WERI-Rb-1 (cell line): ENCODE measurements at regions not wholly inside any gene's neighbourhood (a gene's known extent, or its start where the extent isn't known, plus 50 kb on each side); places are given as distances from the start of the nearest gene placed in this dataset.
A peak's percentile ranks its signal among the peaks of the same experiment; 100 is the strongest.

Source experiments
- DNase-seq: peaks from one replicate; pipeline ENCODE4 v3.0.0-alpha.2; 2020
- H3K27ac ChIP-seq: fragments of 250-450 bp; sonication (Bioruptor Pico); 2 replicates; pipeline ENCODE4 v1.5.1; 2020; ENCODE audit warnings: mild to moderate bottlenecking, moderate library complexity
- H3K27me3 ChIP-seq: fragments of 250-450 bp; sonication (Bioruptor Pico); 2 replicates; pipeline ENCODE4 v1.5.1; 2021; ENCODE audit warnings: mild to moderate bottlenecking, low read depth, moderate library complexity; ENCODE audit not compliant: insufficient read depth, severe bottlenecking
- H3K36me3 ChIP-seq: fragments of 250-450 bp; sonication (Bioruptor Pico); 2 replicates; pipeline ENCODE4 v1.5.1; 2020; ENCODE audit warnings: mild to moderate bottlenecking, moderate library complexity
- H3K4me3 ChIP-seq: 2 replicates; pipeline ENCODE4 v1.5.1; 2011; ENCODE audit warnings: low read depth, mild to moderate bottlenecking, control low read depth, low read length
- H3K9me3 ChIP-seq: fragments of 250-450 bp; sonication (Bioruptor Pico); 2 replicates; pipeline ENCODE4 v1.5.1; 2021; ENCODE audit warnings: mild to moderate bottlenecking, moderate library complexity; ENCODE audit not compliant: severe bottlenecking
- TF ChIP-seq, protein P1 (sequence below): IDR thresholded peaks from 2 replicates; pipeline ENCODE4 v1.5.1; 2011; ENCODE audit warnings: low read depth, mild to moderate bottlenecking, control low read depth, inconsistent platforms, low read length

DNA sequence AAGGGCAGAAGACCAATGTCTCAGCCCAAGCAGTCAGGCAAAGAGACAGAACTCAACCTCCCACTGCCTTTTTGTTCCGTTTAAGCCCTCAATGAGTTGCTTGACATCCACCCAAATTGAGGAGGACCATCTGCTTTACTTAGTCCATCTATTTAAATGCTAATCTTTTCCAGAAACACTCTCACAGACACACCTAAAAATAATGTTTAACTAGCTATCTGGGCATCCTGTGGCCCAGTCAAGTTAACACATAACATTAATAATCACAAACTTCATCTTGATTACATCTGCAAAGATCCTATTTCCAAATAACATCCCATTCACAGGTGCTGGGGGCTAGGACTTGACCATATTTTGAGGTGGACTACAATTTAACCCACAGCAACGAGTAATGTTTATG lies 115.7 kb downstream of the RAB11FIP2 start:
- H3K4me3 ChIP-seq: no peak overlapping the region
- no peaks in the 10 kb centered on the region for H3K36me3 ChIP-seq
- TF ChIP-seq, protein P1, sequence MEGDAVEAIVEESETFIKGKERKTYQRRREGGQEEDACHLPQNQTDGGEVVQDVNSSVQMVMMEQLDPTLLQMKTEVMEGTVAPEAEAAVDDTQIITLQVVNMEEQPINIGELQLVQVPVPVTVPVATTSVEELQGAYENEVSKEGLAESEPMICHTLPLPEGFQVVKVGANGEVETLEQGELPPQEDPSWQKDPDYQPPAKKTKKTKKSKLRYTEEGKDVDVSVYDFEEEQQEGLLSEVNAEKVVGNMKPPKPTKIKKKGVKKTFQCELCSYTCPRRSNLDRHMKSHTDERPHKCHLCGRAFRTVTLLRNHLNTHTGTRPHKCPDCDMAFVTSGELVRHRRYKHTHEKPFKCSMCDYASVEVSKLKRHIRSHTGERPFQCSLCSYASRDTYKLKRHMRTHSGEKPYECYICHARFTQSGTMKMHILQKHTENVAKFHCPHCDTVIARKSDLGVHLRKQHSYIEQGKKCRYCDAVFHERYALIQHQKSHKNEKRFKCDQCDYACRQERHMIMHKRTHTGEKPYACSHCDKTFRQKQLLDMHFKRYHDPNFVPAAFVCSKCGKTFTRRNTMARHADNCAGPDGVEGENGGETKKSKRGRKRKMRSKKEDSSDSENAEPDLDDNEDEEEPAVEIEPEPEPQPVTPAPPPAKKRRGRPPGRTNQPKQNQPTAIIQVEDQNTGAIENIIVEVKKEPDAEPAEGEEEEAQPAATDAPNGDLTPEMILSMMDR: no peak
- no peaks in the 10 kb centered on the region for H3K9me3 ChIP-seq
- no peak overlapping the region for H3K27ac ChIP-seq
- H3K27me3 ChIP-seq: no peaks in the 10 kb centered on the region
- DNase-seq: no peak

DNA sequence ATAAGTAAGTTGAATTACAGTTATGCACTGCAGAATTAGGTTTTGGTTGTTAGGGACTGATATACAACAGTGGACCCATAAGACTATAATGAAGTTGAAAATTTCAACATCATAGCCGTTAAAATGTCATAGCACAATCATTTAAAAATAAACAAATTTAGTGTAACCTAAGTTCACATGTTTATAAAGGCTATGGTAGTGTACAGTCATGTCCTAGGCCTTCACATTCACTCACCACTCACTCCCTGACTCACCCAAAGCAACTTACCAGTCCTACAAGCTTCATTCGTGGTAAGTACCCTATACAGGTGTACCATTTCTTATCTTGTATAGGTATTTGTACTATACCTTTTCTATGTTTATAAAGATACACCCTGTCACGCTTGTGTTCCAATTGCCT lies 113.7 kb downstream of the RAB11FIP2 start:
- Histone ChIP-seq H3K4me3 (no peak overlapping the region), H3K36me3 (no peaks in the 10 kb centered on the region), H3K27ac (no peak overlapping the region), H3K9me3 (no peaks in the 10 kb centered on the region), H3K27me3 (no peaks in the 10 kb centered on the region)
- no peak for DNase-seq
- TF ChIP-seq, protein P1: no peak

DNA sequence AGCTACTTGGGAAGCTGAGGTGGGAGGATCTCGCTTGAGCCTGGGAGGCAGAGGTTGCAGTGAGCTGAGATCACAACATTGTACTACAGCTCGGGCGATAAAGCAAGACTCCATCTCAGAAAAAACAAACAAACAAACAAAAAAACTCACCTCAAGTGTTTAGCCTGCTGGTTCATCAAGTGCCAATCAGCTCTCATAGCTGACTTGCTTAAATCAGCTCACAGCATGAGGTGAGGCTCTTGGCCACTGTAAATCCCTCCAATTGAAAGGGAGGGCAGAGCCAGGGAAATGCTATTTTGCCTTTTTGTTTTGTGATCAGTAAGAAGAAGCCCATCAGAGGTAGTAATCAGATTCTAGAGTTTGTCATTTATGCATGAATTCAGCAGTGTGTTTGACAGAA lies 112.3 kb downstream of the RAB11FIP2 start:
- H3K9me3 ChIP-seq: no peaks in the 10 kb centered on the region
- H3K27me3 ChIP-seq: no peaks in the 10 kb centered on the region
- TF ChIP-seq, protein P1: no peak
- H3K27ac ChIP-seq: no peak overlapping the region
- H3K36me3 ChIP-seq: no peaks in the 10 kb centered on the region
- H3K4me3 ChIP-seq: no peak overlapping the region
- no peak for DNase-seq

DNA sequence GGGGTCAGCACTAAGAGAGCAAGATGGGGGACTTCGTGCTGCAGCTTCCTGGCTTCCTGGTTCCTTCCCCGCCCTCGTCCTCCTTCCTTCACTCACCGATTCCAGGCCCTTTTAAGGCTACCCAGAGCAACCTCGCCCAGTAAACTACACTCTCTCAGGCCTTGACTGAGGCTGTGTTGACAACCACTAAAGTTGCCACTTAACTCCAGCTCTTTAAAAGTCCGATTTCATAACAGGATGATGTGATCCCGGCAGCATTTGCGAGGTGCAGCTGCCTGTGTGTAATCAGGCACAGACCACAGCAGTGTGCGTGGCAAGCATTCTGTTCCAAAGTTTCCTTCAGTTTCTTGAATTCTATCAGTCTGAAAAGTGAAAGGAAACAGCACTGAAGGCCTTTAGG lies 110.6 kb downstream of the RAB11FIP2 start:
- Histone ChIP-seq H3K4me3 (no peak overlapping the region), H3K36me3 (no peaks in the 10 kb centered on the region), H3K9me3 (no peaks in the 10 kb centered on the region), H3K27me3 (no peaks in the 10 kb centered on the region), H3K27ac (peak overlapping the region; percentile 46)
- TF ChIP-seq, protein P1: no peak
- no peak for DNase-seq

DNA sequence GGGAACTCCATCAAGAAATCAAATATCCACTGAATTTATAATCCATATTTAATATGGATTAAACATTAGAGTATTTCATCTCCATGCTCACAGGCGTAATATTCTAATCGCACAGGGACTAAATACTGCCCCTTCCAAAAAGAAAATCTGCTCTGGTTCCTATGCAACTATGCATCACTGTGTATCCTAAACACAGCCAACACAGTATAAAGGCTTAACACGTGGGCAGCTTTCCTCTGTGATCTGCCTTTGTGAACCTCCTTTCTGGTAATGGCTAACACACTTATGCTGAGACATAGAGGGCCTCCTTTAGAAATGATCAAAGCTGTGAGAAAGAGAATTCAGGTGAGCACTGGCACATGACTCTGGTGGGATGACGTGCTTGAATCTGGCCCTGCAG lies 110.2 kb downstream of the RAB11FIP2 start:
- no peak overlapping the region for H3K27ac ChIP-seq
- TF ChIP-seq, protein P1: no peak
- no peak overlapping the region for H3K4me3 ChIP-seq
- H3K27me3 ChIP-seq: no peaks in the 10 kb centered on the region
- H3K36me3 ChIP-seq: no peaks in the 10 kb centered on the region
- DNase-seq: no peak
- no peaks in the 10 kb centered on the region for H3K9me3 ChIP-seq

DNA sequence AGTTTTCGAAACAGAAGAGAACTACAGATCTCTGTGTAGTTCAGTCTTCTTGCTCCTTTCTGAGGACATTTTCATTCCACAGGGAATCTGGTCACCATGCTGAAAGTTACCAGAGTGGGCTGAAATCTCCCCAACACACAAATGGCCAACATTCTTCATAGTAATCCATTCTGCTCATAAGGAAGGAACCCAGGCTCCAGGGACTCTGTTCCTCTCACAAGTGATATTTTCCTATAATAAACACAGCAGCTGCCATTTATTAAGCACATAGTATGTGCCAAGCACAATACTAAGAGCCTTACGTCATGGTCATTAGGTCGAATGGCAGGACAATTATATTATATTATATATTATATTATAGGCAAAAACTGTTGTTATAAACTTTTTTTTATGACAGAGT lies 109.8 kb downstream of the RAB11FIP2 start:
- DNase-seq: no peak
- H3K9me3 ChIP-seq: no peaks in the 10 kb centered on the region
- no peaks in the 10 kb centered on the region for H3K36me3 ChIP-seq
- H3K27me3 ChIP-seq: no peaks in the 10 kb centered on the region
- no peak overlapping the region for H3K4me3 ChIP-seq
- no peak overlapping the region for H3K27ac ChIP-seq
- TF ChIP-seq, protein P1: no peak
